T-helper 9 cell (primary cell): ENCODE measurements at regions not wholly inside any gene's neighbourhood (a gene's known extent, or its start where the extent isn't known, plus 50 kb on each side); places are given as distances from the start of the nearest gene placed in this dataset.
"Not testable (repeated sequence)": the region's sequence is repeated elsewhere in the genome, so short reads cannot be mapped to it uniquely, and the experiment has no call there.

Source experiments
- DNase-seq: peaks from one replicate; pipeline ENCODE4 v3.0.0-alpha.2; 2020

DNA sequence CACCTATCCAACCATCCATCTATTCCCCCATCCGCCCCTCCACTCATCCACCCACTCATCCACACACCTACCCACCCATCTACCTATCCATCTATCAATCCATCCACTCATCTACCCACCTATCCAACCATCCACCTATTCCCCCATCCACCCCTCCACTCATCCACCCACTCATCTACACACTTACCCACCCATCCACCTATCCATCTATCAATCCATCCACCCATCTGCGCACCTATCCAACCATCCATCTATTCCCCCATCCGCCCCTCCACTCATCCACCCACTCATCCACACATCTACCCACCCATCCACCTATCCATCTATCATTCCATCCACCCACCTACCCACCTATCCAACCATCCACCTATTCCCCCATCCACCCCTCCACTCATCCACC lies 81.4 kb upstream of the PITRM1 start:
- DNase-seq, result not testable (repeated sequence)

DNA sequence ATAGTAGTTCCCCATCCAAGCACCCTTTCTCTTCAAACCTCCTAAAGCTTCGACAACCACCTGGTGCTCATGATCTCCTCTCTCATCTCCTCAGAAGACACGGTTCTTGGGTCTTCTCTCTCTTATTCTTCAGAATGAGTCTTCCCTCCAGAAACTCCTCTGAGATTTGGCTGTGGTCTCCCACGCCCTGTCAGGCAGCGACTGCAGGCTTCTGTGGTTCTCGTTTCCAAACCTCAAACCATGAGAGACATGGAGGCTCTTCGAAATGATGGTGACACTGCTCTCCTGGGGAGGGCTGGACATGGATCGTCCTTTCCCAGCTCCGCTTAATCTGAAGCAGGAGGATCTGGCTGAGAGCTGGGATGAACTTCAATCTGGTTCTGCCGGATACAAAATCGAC lies 78.6 kb upstream of the PITRM1 start:
- no peak for DNase-seq

DNA sequence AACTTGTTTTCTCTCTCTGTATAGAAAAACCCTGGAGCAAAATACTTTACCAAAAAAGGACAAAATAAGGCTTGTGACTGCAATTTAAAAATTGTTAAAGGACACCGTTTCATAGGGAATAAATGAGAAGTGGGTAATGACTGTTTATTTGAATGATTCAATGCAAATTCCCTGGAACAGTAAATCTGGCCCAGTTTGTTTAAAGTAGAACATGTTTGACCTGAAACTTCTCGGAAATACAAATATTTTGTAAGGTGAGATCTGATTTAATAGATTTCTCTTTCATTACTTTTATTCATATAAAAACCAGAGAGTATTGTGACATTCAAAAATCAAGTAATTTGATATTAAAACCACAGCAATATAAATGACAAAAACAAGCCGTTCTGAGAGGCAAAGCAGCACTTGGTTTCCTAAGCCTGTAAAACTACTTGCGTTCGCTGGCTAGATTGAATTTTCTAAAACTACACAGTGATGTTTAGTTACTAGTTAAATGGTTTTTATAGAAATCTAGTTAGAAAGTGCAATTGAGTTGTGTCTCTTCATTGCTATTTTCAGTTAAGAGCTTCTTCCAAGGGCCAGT lies 76.8 kb upstream of the PITRM1 start:
- DNase-seq, result no peak

DNA sequence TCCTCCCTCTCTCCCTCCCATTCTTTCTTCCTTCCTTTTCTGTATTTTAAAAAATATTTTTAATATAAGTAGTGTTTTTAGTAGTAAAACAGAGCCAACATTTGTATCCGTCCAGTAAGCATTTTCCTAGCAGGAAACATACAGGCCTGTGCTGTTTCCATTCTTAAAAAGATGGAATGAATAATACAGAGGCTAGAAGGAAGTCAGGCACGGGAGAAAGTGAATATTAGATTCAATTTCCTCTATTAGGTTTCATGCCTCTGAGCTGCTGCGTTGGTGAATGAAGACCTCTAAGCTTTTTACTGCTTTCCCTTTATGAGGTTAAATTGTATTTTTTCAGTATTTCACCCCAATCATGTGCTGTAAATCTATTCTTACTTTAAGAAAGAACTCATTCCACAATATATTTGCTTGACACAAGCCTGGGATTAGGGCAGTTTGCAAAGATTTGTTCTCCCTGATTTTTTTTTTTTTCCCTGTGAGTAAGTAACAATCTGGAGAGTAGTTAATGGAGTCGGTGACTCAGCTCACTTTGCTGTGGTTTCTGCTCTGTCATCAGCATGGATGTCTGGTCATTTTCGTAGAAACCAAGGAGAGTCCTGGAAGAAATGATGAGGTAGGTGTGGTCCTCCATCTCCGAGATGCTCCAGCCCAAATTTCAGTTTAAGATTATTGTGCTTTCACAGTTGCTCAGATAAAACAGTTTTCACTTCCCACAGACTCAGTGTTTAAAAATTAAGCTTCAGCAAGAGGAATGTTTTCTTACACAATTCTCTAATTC lies 76.1 kb upstream of the PITRM1 start:
- no peak for DNase-seq

DNA sequence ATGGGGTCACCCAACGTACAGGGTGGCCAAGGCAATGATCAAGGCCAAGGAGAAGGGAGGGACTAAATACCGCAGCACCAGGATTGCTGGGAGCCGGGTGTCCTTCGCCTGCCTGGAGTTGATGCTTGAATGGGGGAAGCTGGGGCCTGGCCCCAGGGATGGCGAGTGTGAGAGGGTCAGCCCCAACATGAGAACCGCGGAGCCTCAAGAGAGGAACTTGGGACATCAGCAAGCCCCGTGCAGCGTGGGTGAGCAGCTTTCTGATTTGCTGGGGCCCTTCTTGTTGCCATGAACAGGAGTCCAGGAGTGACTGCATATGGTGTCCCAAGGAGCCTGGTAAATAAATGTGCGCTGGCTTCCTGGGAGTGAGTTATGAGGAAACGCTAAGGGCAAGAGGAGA lies 72.8 kb upstream of the PITRM1 start:
- no peak for DNase-seq

DNA sequence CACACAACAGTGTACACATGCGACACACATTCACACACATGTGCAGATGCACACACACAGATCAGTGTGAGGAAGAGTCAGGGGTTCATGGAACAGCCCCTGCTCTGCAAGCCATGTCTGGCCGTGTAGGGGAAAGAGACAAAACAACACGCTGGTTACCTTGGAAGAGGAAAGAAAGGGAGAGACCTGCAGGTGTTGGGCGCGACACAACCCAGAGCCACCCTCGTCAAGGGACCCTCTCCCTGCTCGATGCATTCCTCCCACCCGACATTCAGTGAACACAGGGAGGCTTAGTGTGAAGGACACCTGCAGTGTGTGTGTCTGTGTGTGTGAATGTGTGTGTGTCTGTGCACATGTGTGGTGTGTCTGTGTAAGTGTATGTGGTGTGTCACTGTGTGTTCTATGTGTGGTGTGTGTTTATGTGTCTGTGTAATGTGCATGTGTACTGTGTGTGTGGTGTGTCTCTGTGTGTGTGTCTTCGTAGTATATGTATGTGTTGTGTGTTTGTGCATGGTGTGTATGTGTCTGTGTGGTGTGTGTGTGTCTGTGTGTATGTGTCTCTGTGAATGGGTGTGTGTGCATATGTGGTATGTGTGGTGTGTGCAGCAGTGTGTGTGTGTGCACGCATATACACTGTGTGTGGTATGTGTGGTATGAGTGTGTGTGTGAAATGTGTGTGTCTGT lies 69.5 kb upstream of the PITRM1 start:
- DNase-seq, result no peak

DNA sequence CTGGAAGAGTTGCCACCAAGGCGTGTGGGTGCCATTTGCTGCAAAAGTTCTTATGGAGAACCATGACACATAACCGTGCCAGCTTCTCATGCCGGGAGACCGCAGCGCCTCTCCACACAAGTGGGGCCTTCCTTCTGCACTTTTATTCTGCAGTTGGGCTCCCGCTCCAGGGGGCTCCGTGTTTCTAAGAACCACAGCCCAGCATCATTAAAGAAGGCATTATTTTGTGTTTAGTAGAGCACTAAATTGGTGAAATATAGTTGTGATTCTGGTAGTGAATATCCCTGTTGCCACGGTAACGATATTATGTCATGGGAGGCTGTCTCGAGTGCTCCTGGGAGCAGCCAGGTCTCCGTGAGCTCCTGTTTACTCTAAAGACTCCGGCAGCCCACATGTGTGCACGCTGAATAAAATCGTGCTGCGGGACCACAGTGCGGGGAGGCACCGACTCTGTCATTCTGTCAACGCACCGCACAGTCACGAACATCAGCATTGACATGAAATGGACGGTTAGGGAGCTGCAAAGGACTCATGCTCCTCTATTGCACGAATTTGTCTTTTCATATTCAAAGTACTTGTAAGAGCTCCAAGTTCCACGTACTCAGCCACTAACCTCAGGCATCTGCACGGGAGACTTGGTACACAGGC lies 68.8 kb upstream of the PITRM1 start:
- DNase-seq, result no peak

DNA sequence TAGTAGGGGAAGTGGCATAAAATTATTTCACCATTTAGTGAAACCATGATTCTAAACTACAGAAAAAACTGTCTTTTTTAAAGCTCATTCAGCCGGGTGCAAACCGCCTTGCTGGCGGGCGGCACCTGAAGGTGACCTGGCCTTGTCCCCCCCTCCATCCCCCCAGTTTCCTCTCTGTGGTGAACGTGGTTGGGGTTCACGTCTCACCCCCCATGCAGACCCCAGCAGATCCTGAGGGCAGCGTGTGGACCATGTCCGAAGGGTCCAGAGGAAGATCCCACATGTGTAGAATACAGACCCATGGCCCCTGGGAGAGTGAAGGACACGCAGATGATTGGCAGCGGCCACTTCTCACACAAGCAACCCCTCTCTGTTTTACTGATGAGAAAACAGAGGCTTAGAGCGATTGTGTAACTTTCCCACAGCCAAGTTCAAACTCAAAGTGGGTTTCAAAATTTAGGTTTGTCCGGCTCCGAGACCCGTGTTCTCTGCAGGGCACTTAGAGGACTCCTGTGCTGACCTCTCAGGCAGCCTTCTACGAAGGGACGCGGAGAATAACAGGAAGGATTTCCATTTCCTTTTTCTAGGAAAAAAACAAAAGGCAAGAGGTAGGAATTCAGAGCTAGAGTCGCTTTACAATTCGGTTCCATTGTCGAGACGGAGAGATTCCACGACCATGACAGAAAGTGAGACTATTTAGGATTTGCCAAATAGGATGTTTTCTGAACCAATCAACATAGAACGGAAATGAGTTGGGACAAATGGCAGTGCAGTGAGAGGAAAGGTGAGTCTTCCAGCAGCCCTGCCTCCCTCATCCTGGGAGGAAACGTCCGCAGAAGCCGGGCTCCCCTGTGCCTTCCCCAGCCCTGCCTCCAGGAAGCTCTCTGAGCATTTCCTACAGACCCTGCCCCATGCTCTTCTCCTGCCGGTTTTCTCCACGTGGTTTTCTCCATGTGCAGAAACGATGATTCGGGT lies 67.6 kb upstream of the PITRM1 start:
- DNase-seq, result no peak

DNA sequence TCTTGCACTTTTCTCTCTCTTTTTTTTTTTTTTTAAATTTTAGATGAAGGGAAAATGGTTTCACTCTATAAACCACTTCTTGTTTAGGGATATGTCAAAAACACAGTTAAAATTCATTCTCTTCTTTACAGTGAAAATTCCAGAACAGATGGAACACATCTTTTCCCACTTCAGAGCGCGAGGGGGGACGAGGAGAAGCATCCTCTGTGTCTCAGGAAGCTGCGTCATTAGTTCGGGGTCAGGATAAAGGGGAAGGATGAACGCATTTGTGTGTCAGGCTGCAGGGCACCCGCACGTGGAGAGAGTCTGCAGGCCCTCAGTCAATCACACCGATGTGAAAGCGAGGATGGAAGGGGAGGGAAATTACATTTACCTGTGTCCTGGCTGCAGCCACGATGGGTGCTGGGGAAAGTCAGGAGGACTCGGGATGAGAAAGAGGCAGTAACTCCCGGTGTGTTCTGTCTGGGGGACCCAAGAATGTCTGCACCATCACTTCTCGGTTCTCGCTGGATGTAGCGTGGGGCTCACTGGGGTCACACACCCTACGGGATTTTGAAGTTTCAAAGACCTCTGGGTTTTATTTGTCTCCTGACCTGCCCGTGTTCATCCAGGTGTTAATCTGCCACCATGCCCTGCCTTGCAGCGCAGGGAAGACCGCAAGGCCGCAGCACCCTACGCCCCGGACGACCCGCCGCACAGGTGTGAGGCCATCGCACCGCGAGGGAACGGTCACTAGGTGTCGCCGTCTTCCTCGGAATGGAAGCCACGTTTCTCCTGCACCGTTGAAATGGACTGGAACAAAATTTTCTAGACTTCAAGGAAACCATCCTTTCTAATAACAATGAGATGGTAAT lies 66.7 kb upstream of the PITRM1 start:
- peak; percentile 71 for DNase-seq

DNA sequence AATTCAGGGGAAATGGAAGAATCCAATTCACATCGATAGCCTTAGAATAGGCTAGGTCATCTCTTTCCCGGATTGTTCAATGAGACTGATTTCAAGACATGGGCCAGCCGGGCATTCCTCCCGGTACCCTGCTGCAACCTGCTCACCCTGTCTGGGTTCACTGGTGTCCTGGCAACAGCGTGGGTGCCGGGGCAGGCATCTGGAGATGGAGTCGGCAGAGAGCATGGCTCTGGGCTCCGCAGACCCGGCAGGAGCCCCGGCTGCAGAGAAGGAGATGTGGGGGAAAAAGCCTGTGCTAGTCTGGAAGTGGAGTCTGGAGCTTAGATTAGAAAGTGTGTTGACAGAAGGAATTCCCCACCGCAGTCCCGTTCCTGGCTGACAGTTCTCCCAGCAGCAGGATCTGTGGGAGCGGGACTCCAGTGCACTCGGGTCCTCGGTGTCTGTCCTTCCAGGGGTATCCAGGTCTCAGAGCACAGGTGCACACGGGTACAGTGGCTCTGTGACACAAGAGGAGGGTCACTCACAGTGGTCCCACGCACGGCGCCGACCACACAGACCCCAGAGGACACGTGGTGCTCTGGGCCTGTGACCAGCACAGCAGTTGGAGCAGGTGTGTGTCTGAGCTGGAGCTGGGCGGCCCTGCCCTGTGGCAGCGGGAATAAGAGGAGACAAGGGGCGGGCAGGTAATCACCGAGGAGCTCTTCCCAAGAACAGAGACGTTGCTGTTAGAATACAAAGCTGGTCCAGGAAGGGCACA lies 65.7 kb upstream of the PITRM1 start:
- DNase-seq, result no peak

DNA sequence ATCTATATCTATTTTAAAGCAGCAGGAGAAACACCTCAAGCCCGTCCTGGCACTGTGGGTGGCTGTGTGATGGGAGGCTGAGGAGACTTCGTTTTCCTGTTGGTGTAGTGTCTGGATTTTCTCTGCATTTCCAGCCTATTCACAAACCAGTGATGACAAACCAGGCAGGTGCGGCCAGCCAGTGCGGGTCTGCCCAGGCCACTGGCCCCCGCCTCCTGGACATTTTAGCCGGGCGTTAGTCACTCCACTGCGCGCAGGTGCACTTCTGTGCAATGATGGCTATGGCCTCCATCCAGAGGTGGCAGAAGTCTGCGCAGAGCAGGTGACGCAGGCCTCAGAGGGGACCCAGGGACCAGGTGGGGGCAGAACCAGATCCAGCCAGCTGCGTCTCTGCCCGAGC lies 64.9 kb upstream of the PITRM1 start:
- DNase-seq, result no peak

DNA sequence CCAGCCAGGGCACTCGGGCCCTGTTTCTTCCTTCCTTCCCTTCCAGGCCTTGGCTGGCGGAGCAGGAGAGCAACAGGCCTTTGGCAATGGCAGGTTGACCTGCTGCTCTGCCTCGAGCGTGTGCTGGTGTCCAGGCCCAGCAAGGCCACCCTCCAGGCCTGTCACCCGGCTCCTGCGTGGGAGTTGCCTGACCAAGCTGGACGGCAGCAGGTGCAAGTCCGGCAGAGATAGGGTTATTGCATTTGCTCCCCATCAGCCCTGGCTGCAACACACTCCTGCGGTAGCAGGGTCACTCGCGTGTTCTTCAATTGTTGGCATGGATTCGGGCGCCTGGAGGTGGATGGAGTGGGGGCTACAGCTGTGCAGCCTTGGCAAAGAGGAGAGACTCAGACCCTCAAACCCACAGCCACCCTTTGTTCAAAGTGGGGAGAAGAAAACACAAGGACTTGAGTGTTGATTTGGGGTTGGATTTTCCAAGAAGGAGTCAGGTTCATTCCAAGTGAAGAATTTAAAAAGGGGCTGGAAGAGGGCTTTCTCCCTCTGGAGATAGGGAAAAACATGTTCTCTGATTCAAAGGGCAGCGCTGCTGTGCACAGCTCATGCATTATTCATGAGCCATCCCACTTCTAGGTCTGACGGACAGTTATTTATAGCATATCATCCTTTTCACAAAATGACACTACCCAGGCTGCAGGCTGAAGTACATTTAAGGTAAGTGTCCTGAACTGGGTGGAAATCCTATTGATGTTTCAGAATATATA lies 64.2 kb upstream of the PITRM1 start:
- DNase-seq, result no peak

DNA sequence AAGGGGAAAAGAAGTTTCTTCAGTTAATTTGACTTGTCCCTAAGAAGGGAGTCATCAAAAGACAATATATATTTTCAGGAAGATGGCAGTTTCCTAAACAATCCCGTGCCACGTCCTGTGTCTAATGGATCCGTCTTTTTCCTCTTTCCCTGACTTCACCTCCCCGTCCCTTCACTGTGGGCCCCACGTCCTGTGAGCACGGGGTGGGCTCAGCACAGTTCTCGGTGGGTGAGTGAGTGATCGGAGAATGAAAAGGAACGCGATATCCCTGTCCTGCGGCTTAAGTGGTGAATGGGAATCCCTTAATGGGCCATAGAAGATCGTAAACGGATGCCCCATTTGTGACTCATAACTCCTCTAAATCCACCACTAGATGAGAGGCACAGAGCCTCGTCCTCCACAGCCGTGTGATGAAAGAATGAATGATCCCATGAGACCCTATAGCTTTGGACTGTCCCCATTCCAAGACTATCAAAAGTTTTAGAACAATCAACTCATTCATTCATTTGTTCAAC lies 63.5 kb upstream of the PITRM1 start:
- no peak for DNase-seq

DNA sequence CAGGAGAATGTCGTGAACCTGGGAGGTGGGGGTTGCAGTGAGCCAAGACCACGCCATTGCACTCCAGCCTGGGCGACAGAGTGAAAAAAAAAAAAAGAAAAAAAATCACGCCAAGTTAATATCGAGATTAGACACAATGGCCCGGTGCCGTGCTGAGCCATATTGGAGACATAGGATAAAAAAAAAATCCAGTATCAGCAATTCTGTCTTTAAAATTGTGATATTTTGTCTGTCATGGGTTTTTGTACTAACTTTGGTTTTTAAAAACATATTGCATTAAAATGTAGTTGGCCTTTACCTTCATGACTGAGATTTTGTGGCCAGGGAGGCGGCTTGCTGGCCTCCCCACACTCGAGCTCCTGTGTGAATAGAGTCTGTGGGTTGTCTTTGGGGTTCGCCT lies 62.8 kb upstream of the PITRM1 start:
- no peak for DNase-seq

DNA sequence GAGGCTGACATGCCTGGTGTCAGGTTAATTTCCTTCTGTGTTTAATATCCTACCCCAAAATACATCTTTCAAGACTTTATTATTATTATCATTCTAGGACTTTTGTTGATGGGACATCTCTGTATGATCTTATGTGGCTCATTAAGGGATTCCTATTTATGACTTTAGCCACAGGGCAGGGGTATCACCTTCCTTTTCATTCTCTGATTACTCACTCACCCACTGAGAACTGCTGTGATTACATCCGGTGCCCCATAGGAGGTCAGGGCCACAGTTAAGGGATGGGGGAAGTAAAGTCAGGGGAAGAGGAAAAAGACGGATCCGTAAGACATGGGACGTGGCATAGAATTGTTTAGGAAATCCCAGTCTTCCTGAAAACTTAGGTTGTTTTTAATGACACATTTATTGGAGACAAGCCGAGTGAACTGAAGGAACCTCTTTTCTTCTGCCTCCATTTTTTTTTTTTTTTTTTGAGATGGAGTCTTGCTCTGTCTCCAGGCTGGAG lies 61.0 kb upstream of the PITRM1 start:
- DNase-seq, result no peak

DNA sequence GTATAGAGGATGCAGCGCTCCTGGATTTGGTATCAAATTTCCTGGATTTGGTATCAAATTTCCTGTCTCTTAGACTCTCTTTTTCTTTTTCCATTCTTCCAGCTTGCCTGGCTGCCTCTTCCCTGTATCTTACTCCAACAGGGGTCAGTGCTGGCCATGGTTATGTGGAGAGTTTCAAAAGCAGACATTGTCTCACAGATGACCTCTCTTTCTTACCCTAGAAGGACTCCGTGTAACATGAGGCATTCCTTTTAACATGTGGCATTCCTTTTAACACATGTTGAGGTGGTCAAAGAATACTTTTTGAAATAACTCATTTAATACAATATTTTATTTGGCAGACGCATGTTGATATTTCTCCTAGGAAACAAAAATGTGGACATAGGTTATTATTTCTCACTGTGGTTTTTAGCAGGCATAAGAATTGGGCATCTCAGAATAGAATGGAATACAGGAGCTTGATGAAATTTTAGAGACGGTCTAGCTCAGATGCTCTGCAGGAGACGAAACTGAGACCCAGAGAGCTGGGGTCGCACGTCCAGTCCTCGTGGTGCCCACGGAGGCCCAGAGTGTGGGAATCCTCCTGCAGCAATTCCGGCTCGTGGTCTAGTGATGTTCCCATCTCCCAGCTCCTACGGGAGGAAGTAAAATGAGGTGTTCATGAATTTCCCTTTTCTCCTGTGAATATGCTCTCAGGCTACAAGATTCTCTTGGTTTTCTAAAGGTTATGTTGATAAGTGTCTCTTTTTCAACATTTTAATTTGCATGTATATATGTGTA lies 59.6 kb upstream of the PITRM1 start:
- no peak for DNase-seq

DNA sequence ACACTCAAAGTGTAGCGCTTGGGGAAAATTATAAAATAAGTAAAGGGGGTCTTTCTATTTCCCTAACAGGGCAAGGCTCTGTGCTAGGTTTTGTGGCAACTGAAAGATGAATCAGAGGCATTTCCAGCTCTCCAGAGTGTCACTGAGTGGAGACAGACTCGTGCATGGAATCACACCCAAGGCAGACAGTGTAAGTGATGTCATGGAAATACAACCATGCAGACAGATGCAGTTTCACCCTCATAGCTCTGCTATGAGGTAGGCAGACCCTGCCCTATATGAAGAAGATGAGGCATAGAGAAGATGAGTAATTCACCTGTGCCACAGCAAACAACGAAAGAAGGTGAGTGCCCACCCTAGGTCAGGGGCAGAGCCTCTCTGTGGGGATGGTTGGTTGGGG lies 57.2 kb upstream of the PITRM1 start:
- no peak for DNase-seq

DNA sequence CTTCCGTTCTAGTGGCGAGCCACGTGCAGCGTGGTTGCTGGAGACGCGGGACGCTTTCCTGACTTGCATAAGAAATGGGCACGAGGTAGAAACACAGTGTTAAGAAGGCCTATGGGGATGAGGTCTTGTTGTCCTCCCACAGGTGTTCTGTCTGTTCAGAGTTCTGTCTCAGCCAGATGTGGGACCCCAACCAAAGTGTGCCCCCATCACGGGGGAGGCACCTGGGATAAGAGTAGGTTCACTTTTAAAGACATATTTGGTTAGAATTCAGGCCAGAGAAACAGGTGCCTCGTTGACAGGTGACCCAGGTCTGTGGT lies 56.0 kb upstream of the PITRM1 start:
- no peak for DNase-seq
